Liver (tissue), 8 donors: ENCODE measurements at regions not wholly inside any gene's neighbourhood (a gene's known extent, or its start where the extent isn't known, plus 50 kb on each side); places are given as distances from the start of the nearest gene placed in this dataset.
A peak's percentile ranks its signal among the peaks of the same experiment; 100 is the strongest.

Experiments
- DNase-seq: peaks from one replicate; pipeline ENCODE4 v3.0.0-alpha.2; 2017; ENCODE audit warnings: low spot score
- H3K27ac ChIP-seq, 2 donors: one replicate each; pipeline ENCODE4 v1.7.0; 2013; ENCODE audit warnings: inconsistent platforms in 2 of 2, low read length in 2 of 2, control low read depth in 1 of 2, low read depth in 1 of 2, mild to moderate bottlenecking in 1 of 2
- H3K27me3 ChIP-seq, 4 donors: one replicate each; pipeline versions ENCODE4 v1.6.1 to v1.7.0; 2013; ENCODE audit warnings: low read length in 3 of 4, inconsistent platforms in 1 of 4, mild to moderate bottlenecking in 1 of 4, moderate library complexity in 1 of 4; ENCODE audit not compliant: control insufficient read depth in 4 of 4, insufficient read depth in 4 of 4
- H3K36me3 ChIP-seq, 4 donors: one replicate each; pipeline versions ENCODE4 v1.6.1 to v1.7.0; 2013; ENCODE audit warnings: low read length in 3 of 4, mild to moderate bottlenecking in 3 of 4, low read depth in 1 of 4, moderate library complexity in 1 of 4; ENCODE audit not compliant: control insufficient read depth in 4 of 4, insufficient read depth in 3 of 4
- H3K4me1 ChIP-seq, 4 donors: one replicate each; pipeline versions ENCODE4 v1.6.1 to v1.7.0; 2013; ENCODE audit warnings: low read length in 3 of 4, mild to moderate bottlenecking in 3 of 4, moderate library complexity in 1 of 4; ENCODE audit not compliant: control insufficient read depth in 4 of 4, insufficient read depth in 4 of 4
- H3K4me3 ChIP-seq, 3 donors: one replicate each; pipeline versions ENCODE4 v1.6.1 to v1.7.0; 2013; ENCODE audit warnings: low read length in 3 of 3, control low read depth in 1 of 3, low read depth in 1 of 3, mild to moderate bottlenecking in 1 of 3
- H3K9ac ChIP-seq, 2 donors: one replicate each; pipeline ENCODE4 v1.7.0; 2013; ENCODE audit warnings: low read length in 2 of 2, mild to moderate bottlenecking in 2 of 2, moderate library complexity in 2 of 2, control low read depth in 1 of 2, low read depth in 1 of 2
- H3K9me3 ChIP-seq, 4 donors: one replicate each; pipeline versions ENCODE4 v1.6.1 to v1.7.0; 2013; ENCODE audit warnings: low read length in 3 of 4; ENCODE audit not compliant: control insufficient read depth in 4 of 4
- ATF3 ChIP-seq: IDR thresholded peaks from 2 replicates; pipeline ENCODE4 v1.6.1; 2016; ENCODE audit warnings: antibody characterized with exemption
- CTCF ChIP-seq: fragments of 150-350 bp; IDR thresholded peaks from 2 replicates; pipeline ENCODE4 v1.5.1; 2017; ENCODE audit warnings: improper control_type of control experiment, low read depth, low read length; ENCODE audit not compliant: missing input control
- EGR1 ChIP-seq, 2 donors: IDR thresholded peaks; 2 replicates each; pipeline ENCODE4 v1.6.1; 2016 to 2018; ENCODE audit warnings: antibody characterized with exemption in 2 of 2, low read depth in 2 of 2
- FOXA1 ChIP-seq: IDR thresholded peaks from 2 replicates; pipeline ENCODE4 v1.6.1; 2016; ENCODE audit warnings: antibody characterized with exemption
- FOXA2 ChIP-seq: IDR thresholded peaks from 2 replicates; pipeline ENCODE4 v1.6.1; 2016; ENCODE audit warnings: antibody characterized with exemption
- HNF4A ChIP-seq, 2 donors: conservative IDR thresholded peaks; 2 replicates each; pipeline ENCODE4 v1.6.1; 2016; ENCODE audit warnings: antibody characterized with exemption in 2 of 2, mild to moderate bottlenecking in 2 of 2
- HNF4G ChIP-seq: IDR thresholded peaks from 2 replicates; pipeline ENCODE4 v1.6.1; 2016; ENCODE audit warnings: antibody characterized with exemption
- JUND ChIP-seq, 2 donors: IDR thresholded peaks; 2 replicates each; pipeline ENCODE4 v1.6.1; 2016; ENCODE audit warnings: antibody characterized with exemption in 2 of 2
- MAX ChIP-seq: IDR thresholded peaks from 2 replicates; pipeline ENCODE4 v1.6.1; 2016; ENCODE audit warnings: antibody characterized with exemption
- NR2F2 ChIP-seq: IDR thresholded peaks from 2 replicates; pipeline ENCODE4 v1.6.1; 2016; ENCODE audit warnings: antibody characterized with exemption
- RAD21 ChIP-seq, 2 donors: IDR thresholded peaks; 2 replicates each; pipeline ENCODE4 v1.6.1; 2016; ENCODE audit warnings: antibody characterized with exemption in 2 of 2, mild to moderate bottlenecking in 2 of 2
- REST ChIP-seq: IDR thresholded peaks from 2 replicates; pipeline ENCODE4 v1.6.1; 2016; ENCODE audit warnings: antibody characterized with exemption, mild to moderate bottlenecking
- RXRA ChIP-seq, 2 donors: IDR thresholded peaks; 2 replicates each; pipeline ENCODE4 v1.6.1; 2017 to 2018; ENCODE audit warnings: antibody characterized with exemption in 2 of 2, mild to moderate bottlenecking in 1 of 2
- SP1 ChIP-seq: IDR thresholded peaks from 2 replicates; pipeline ENCODE4 v1.6.1; 2018; ENCODE audit warnings: antibody characterized with exemption, mild to moderate bottlenecking
- TAF1 ChIP-seq: conservative IDR thresholded peaks from 2 replicates; pipeline ENCODE4 v1.6.1; 2016; ENCODE audit warnings: antibody characterized with exemption, mild to moderate bottlenecking
- YY1 ChIP-seq: IDR thresholded peaks from 2 replicates; pipeline ENCODE4 v1.6.1; 2016; ENCODE audit warnings: antibody characterized with exemption, mild to moderate bottlenecking
- ZBTB33 ChIP-seq: IDR thresholded peaks from 2 replicates; pipeline ENCODE4 v1.6.1; 2016; ENCODE audit warnings: antibody characterized with exemption
- WGBS: extraction: QIAGEN DNeasy Blood & Tissue Kit; methylation state at CpG from one replicate; pipeline ENCODE4 v1.1.7; 2013; 5-methylcytosine and 5-hydroxymethylcytosine counted together
- donor health status: healthy.
- donor health status: healthy.
- donor health status: healthy.
- donor health status: healthy.
- donor health status: healthy.

GRCh38 chr4:103915224-103915869, 195.6 kb upstream of the TACR3 start:
- Histone ChIP-seq H3K9ac (no peak overlapping the region), H3K36me3 (no peaks in the 10 kb centered on the region), H3K27ac (no peak overlapping the region), H3K4me1 (no peaks in the 10 kb centered on the region), H3K27me3 (no peaks in the 10 kb centered on the region), H3K4me3 (no peak overlapping the region), H3K9me3 (no peaks in the 10 kb centered on the region)
- peak; percentile 66 to 76 for TF ChIP-seq RAD21 (IDR thresholded peaks at IDR 0.05)
- TF ChIP-seq ZBTB33, result no peak
- TF ChIP-seq TAF1, result no peak
- no peak for TF ChIP-seq JUND (IDR thresholded peaks at IDR 0.05)
- TF ChIP-seq REST, result no peak
- peak; percentile 48 for TF ChIP-seq CTCF
- TF ChIP-seq HNF4G, result no peak
- no peak for TF ChIP-seq HNF4A (conservative IDR thresholded peaks at IDR 0.05)
- TF ChIP-seq FOXA2, result no peak
- 40% methylated on average over 3 of the region's 3 CpGs for WGBS
- no peak for DNase-seq

GRCh38 chr4:103907414-103907813, 187.6 kb upstream of the TACR3 start:
- no peak for DNase-seq
- WGBS, result 73% methylated on average over 2 of the region's 2 CpGs

More at GRCh38 chr4:103907414-103907813, 187.6 kb upstream of the TACR3 start:
- Histone ChIP-seq H3K4me3 (no peak overlapping the region), H3K36me3 (no peaks in the 10 kb centered on the region), H3K27ac (no peak overlapping the region), H3K27me3 (no peaks in the 10 kb centered on the region), H3K9me3 (no peaks in the 10 kb centered on the region), H3K9ac (no peak overlapping the region), H3K4me1 (no peaks in the 10 kb centered on the region)
- no peak for TF ChIP-seq ATF3
- TF ChIP-seq EGR1 (IDR thresholded peaks at IDR 0.05; ENCODE audit: low read depth in 2 of 2), result no peak
- no peak for TF ChIP-seq YY1
- TF ChIP-seq RXRA (IDR thresholded peaks at IDR 0.05), result no peak
- TF ChIP-seq TAF1, result no peak
- no peak for TF ChIP-seq NR2F2
- TF ChIP-seq FOXA1, result no peak
- TF ChIP-seq SP1, result no peak
- TF ChIP-seq CTCF, result no peak
- TF ChIP-seq MAX, result no peak
- no peak for TF ChIP-seq HNF4G
- TF ChIP-seq JUND (IDR thresholded peaks at IDR 0.05), result no peak
